ENCODE measurements at regions not wholly inside any gene's neighbourhood (a gene's known extent, or its start where the extent isn't known, plus 50 kb on each side); places are given as distances from the start of the nearest gene placed in this dataset.

DNA sequence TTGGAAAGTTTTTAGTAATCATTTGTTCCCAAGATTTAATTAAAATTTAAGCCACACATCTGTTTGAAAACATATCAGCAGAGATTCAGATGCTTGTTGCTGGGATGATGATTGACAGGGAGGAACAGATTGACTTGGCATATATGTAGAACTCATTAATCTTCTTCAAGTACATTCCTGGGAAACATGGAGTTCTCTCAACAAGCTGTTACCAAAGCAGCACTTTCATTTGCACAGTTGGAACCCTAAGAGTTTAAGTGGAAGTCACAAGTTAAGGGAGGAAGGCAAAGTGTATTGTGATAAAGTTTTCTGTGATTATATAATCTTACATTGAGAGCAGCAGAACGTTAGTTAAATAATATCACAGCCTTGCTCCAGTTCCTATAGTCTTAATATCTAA lies 485.4 kb upstream of the CELF2 start:
- no peak overlapping the region for H3K4me3 ChIP-seq
- no peak for ATAC-seq

GRCh38 chr10:10532826-10533225 lies 484.8 kb upstream of the CELF2 start:
- intact Hi-C loops (cut with DNase I): no loop called here
- Histone ChIP-seq H3K27me3 (no peaks in the 10 kb centered on the region), H3K4me1 (no peaks in the 10 kb centered on the region), H3K9me3 (no peaks in the 10 kb centered on the region), H3K4me3 (no peak overlapping the region), H3K36me3 (no peaks in the 10 kb centered on the region), H3K27ac (no peak overlapping the region)
- TF ChIP-seq CTCF (IDR thresholded peaks at IDR 0.05): no peak
- DNase-seq (no peak), ATAC-seq (no peak)

More for the DNA sequence above, 485.4 kb upstream of the CELF2 start:
- H3K9me3 ChIP-seq: no peaks in the 10 kb centered on the region
- no peaks in the 10 kb centered on the region for H3K36me3 ChIP-seq
- intact Hi-C loops (cut with DNase I): no loop called here
- no peak for TF ChIP-seq CTCF (IDR thresholded peaks at IDR 0.05)
- H3K27ac ChIP-seq: no peak overlapping the region
- H3K27me3 ChIP-seq: no peaks in the 10 kb centered on the region
- no peaks in the 10 kb centered on the region for H3K4me1 ChIP-seq
- DNase-seq: no peak

DNA sequence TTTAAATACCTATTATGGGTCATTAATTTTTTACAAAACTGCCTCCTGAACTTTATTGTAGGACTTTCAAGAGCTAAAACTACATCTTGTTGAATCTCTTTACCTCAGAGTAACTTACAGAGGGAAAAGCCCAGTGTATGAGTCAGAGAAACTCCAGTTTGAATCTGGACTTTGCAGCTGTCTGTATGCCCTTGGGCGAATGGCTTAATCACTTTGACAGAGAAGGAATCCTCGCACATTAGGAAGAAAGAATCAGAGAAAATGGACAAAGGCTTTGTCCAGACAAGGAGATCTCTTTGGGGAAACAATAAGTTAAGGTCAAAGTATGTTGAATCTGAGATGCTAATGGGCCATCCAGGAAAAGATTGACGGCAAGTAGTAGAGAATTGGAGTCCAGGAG lies 484.2 kb upstream of the CELF2 start:
- DNase-seq: no peak
- Histone ChIP-seq H3K9me3 (no peaks in the 10 kb centered on the region), H3K36me3 (no peaks in the 10 kb centered on the region), H3K27ac (no peak overlapping the region), H3K27me3 (no peaks in the 10 kb centered on the region), H3K4me1 (no peaks in the 10 kb centered on the region), H3K4me3 (no peak overlapping the region)
- no peak for TF ChIP-seq CTCF (IDR thresholded peaks at IDR 0.05)
- intact Hi-C loops (cut with DNase I): no loop called here
- no peak for ATAC-seq

GRCh38 chr10:10538326-10538725 lies 479.3 kb upstream of the CELF2 start:
- H3K4me3 ChIP-seq: no peak overlapping the region
- TF ChIP-seq CTCF (IDR thresholded peaks at IDR 0.05): no peak
- DNase-seq (no peak), ATAC-seq (no peak)
- intact Hi-C loops (cut with DNase I): no loop called here
- H3K36me3 ChIP-seq: no peaks in the 10 kb centered on the region
- no peaks in the 10 kb centered on the region for H3K9me3 ChIP-seq
- no peaks in the 10 kb centered on the region for H3K4me1 ChIP-seq
- no peak overlapping the region for H3K27ac ChIP-seq
- no peaks in the 10 kb centered on the region for H3K27me3 ChIP-seq

DNA sequence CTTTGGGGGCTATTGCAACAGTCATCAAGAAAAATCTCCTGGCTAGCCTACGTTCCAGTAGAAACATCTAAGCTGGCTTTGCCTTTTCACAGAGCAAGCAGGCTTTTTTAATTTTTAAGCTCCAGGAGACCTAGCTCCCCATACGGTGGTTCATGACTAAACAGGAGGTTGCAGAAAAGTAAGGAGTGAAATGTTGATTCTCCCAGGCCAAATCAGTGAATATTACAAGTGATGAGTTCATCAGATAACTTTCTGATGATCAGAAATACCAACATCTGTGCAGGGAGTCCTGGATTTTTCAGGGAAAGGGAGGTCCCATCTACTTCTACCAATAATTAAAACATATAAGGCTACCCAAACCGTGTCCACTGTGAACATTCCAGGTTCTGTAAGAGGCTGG lies 477.3 kb upstream of the CELF2 start:
- DNase-seq (no peak), ATAC-seq (no peak)
- no peaks in the 10 kb centered on the region for H3K36me3 ChIP-seq
- no peaks in the 10 kb centered on the region for H3K27me3 ChIP-seq
- intact Hi-C loops (cut with DNase I): no loop called here
- H3K27ac ChIP-seq: no peak overlapping the region
- H3K4me3 ChIP-seq: no peak overlapping the region
- H3K9me3 ChIP-seq: no peaks in the 10 kb centered on the region
- H3K4me1 ChIP-seq: no peaks in the 10 kb centered on the region
- TF ChIP-seq CTCF (IDR thresholded peaks at IDR 0.05): no peak

GRCh38 chr10:10542477-10542876 lies 475.2 kb upstream of the CELF2 start:
- no peaks in the 10 kb centered on the region for H3K27me3 ChIP-seq
- H3K27ac ChIP-seq: no peak overlapping the region
- ATAC-seq (no peak), DNase-seq (no peak)
- intact Hi-C loops (cut with DNase I): no loop called here
- no peaks in the 10 kb centered on the region for H3K36me3 ChIP-seq
- TF ChIP-seq CTCF (IDR thresholded peaks at IDR 0.05): no peak
- H3K4me3 ChIP-seq: no peak overlapping the region
- H3K9me3 ChIP-seq: no peaks in the 10 kb centered on the region
- no peaks in the 10 kb centered on the region for H3K4me1 ChIP-seq
